CD4-positive, CD25-positive, alpha-beta regulatory T cell (primary cell): ENCODE measurements at regions not wholly inside any gene's neighbourhood (a gene's known extent, or its start where the extent isn't known, plus 50 kb on each side); places are given as distances from the start of the nearest gene placed in this dataset.

Experiments used
- ATAC-seq, 2 donors: fragments of 150-1000 bp; cut with Tn5 transposase; one replicate each; pipeline ENCODE4 v1.10.0; 2021; ENCODE audit warnings: low read depth in 2 of 2, moderate number of reproducible peaks in 2 of 2, moderate library complexity in 1 of 2
- DNase-seq, 3 donors: peaks; one replicate each; pipeline versions ENCODE4 v3.0.0 to v3.0.0-alpha.2; 2012 to 2022; ENCODE audit warnings: mixed read lengths in 1 of 3
- H3K27ac ChIP-seq: one replicate; pipeline ENCODE4 v1.7.0; 2013; ENCODE audit warnings: mild to moderate bottlenecking, low read length; ENCODE audit not compliant: insufficient read depth, poor library complexity, severe bottlenecking
- H3K27me3 ChIP-seq: one replicate; pipeline ENCODE4 v1.7.0; 2013; ENCODE audit warnings: low read length; ENCODE audit not compliant: control insufficient read depth, insufficient read depth
- H3K36me3 ChIP-seq: one replicate; pipeline ENCODE4 v1.7.0; 2013; ENCODE audit warnings: mild to moderate bottlenecking, low read length, moderate library complexity; ENCODE audit not compliant: control insufficient read depth, insufficient read depth
- H3K4me1 ChIP-seq: 2 replicates; pipeline ENCODE4 v1.7.0; 2013; ENCODE audit warnings: mild to moderate bottlenecking, low read length; ENCODE audit not compliant: insufficient read depth, control insufficient read depth, poor library complexity, severe bottlenecking
- H3K4me3 ChIP-seq: one replicate; pipeline ENCODE4 v1.7.0; 2013; ENCODE audit warnings: low read depth, mild to moderate bottlenecking, low read length, moderate library complexity
- H3K9me3 ChIP-seq, 2 experiments: 1 replicate in 1 of 2; 2 replicates in 1 of 2; pipeline ENCODE4 v1.7.0; 2013; ENCODE audit warnings: low read length in 2 of 2, mild to moderate bottlenecking in 1 of 2, moderate library complexity in 1 of 2; ENCODE audit not compliant: control insufficient read depth in 2 of 2
- H3K27ac Mint-ChIP-seq, 3 donors: one replicate each; pipeline ENCODE4 v1.8.0; 2020 to 2022; ENCODE audit warnings: mild to moderate bottlenecking in 3 of 3, mixed read lengths in 3 of 3, moderate library complexity in 2 of 3
- H3K27me3 Mint-ChIP-seq: one replicate; pipeline ENCODE4 v1.8.0; 2022; ENCODE audit warnings: mild to moderate bottlenecking, mixed read lengths
- H3K36me3 Mint-ChIP-seq: one replicate; pipeline ENCODE4 v1.8.0; 2020; ENCODE audit warnings: mixed read lengths
- H3K4me1 Mint-ChIP-seq, 4 donors: one replicate each; pipeline ENCODE4 v1.8.0; 2020 to 2022; ENCODE audit warnings: mixed read lengths in 4 of 4, mild to moderate bottlenecking in 1 of 4
- H3K4me3 Mint-ChIP-seq, 4 donors: one replicate each; pipeline ENCODE4 v1.8.0; 2020 to 2022; ENCODE audit warnings: mild to moderate bottlenecking in 4 of 4, mixed read lengths in 4 of 4, moderate library complexity in 3 of 4
- H3K9me3 Mint-ChIP-seq, 7 donors: one replicate each; pipeline ENCODE4 v1.8.0; 2020 to 2022; ENCODE audit warnings: mixed read lengths in 7 of 7, mild to moderate bottlenecking in 3 of 7, moderate library complexity in 2 of 7

GRCh38 chr15:31215490-31216214 is 111.0 kb upstream of the KLF13 start:
- Histone ChIP-seq H3K4me1 (peaks cover 24% of the 10 kb centered on the region), H3K27ac (peak overlapping the region; percentile 74), H3K9me3 (no peaks in the 10 kb centered on the region), H3K36me3 (no peaks in the 10 kb centered on the region), H3K27me3 (no peaks in the 10 kb centered on the region), H3K4me3 (no peak overlapping the region)
- peak overlapping the region in 2 of 3 donors; percentile 90 to 94 for H3K27ac Mint-ChIP-seq
- H3K4me3 Mint-ChIP-seq, result peak overlapping the region; percentile 69 to 86 (median 77)
- no peaks in the 10 kb centered on the region for H3K36me3 Mint-ChIP-seq
- DNase-seq (peak; percentile 65 to 90 (median 72)), ATAC-seq (peak; percentile 76 to 81)
- H3K27me3 Mint-ChIP-seq, result peaks cover 4% of the 10 kb centered on the region
- no peaks in the 10 kb centered on the region for H3K9me3 Mint-ChIP-seq
- peaks cover 5 to 51% (median 18%) of the 10 kb centered on the region in 4 donors for H3K4me1 Mint-ChIP-seq

GRCh38 chr15:31216215-31216911 is 110.3 kb upstream of the KLF13 start:
- no peaks in the 10 kb centered on the region for H3K36me3 ChIP-seq
- H3K4me1 ChIP-seq, result peaks cover 24% of the 10 kb centered on the region
- ATAC-seq, result peak; percentile 19 to 24
- H3K9me3 ChIP-seq, result no peaks in the 10 kb centered on the region
- no peaks in the 10 kb centered on the region for H3K27me3 ChIP-seq
- H3K4me1 Mint-ChIP-seq, result peaks cover 5 to 53% (median 19%) of the 10 kb centered on the region in 4 donors
- peaks cover 4% of the 10 kb centered on the region for H3K27me3 Mint-ChIP-seq
- H3K27ac Mint-ChIP-seq, result peak overlapping the region; percentile 73 to 94 (median 84)
- H3K4me3 Mint-ChIP-seq, result peak overlapping the region; percentile 80 to 88 (median 82)
- peak; percentile 37 to 84 (median 38) for DNase-seq
- H3K4me3 ChIP-seq, result no peak overlapping the region
- H3K9me3 Mint-ChIP-seq, result no peaks in the 10 kb centered on the region
- peak overlapping the region; percentile 74 for H3K27ac ChIP-seq
- H3K36me3 Mint-ChIP-seq, result no peaks in the 10 kb centered on the region

- peak overlapping the region; percentile 80 to 88 (median 82) for H3K4me3 Mint-ChIP-seq
- peak overlapping the region; percentile 74 for H3K27ac ChIP-seq
These were observed 109.6 kb upstream of the KLF13 start for GRCh38 chr15:31217067-31217466.

DNA sequence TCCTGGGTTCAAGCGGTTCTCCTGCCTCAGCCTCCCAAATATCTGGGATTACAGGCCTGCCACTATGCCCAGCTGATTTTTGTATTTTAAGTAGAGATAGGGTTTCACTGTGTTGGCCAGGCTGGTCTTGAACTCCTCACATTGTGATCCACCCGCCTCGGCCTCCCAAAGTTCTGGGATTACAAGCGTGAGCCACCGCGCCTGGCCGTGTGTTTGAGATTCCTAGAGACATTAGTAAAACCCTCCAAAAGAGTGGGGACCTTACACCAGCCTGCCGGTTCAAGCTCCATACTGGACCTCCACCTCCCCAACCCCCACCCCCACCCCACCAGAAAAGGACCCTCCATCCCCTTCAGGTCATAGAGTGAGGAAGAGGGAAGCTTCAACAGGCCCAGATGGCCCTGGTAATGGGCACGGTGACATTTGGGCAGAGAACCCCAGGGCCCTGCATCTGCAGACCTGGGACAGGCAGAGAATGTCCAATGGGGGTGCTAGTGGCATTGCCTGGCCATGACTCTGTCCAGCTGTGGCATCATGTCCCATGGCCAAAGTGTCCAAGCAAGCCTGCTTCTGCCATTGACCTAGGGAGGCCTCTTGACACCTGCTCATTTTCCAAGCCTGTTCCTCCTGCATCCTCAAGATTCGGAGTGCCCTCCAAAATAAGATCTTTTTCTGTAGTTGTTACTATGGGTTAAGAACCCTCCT is 108.9 kb upstream of the KLF13 start:
- Histone ChIP-seq H3K4me1 (peaks cover 25% of the 10 kb centered on the region), H3K9me3 (no peaks in the 10 kb centered on the region)
- peak overlapping the region in 3 of 4 donors; percentile 55 to 82 (median 81) for H3K4me3 Mint-ChIP-seq

More at GRCh38 chr15:31217067-31217466, 109.6 kb upstream of the KLF13 start:
- DNase-seq (no peak), ATAC-seq (no peak)
- H3K36me3 Mint-ChIP-seq, result no peaks in the 10 kb centered on the region
- Histone ChIP-seq H3K36me3 (no peaks in the 10 kb centered on the region), H3K9me3 (no peaks in the 10 kb centered on the region), H3K4me1 (peaks cover 24% of the 10 kb centered on the region), H3K27me3 (no peaks in the 10 kb centered on the region), H3K4me3 (no peak overlapping the region)
- H3K27ac Mint-ChIP-seq, result peak overlapping the region; percentile 73 to 94 (median 84)
- peaks cover 4% of the 10 kb centered on the region for H3K27me3 Mint-ChIP-seq
- H3K9me3 Mint-ChIP-seq, result no peaks in the 10 kb centered on the region
- H3K4me1 Mint-ChIP-seq, result peaks cover 5 to 55% (median 18%) of the 10 kb centered on the region in 4 donors

DNA sequence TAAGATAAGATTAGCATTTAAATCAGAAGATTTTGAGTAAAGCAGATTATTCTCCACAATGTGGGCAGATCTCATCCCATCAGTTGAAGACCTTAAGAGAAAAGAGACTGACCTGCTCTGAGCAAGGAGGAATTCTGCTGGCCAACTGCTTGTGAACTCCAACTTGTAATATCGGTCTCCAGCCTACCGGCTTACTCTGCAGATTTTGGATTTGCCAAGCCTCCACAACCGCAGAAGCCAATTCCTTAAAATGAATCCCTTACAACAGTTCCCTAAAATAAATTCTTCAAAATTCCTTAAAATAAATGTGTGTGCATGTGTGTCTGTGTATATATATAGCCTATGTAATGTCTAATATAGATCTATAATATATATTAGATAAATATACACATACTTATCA is 107.4 kb upstream of the KLF13 start:
- Mint-ChIP-seq H3K27ac (peak overlapping the region; percentile 59 to 85 (median 68)), H3K9me3 (no peaks in the 10 kb centered on the region), H3K4me3 (no peak overlapping the region), H3K36me3 (no peaks in the 10 kb centered on the region), H3K4me1 (peaks cover 5 to 65% (median 27%) of the 10 kb centered on the region in 4 donors), H3K27me3 (peaks cover 9% of the 10 kb centered on the region)
- ATAC-seq, result no peak
- no peak for DNase-seq
- Histone ChIP-seq H3K9me3 (no peaks in the 10 kb centered on the region), H3K4me1 (peaks cover 28% of the 10 kb centered on the region), H3K27ac (no peak overlapping the region), H3K36me3 (no peaks in the 10 kb centered on the region), H3K27me3 (no peaks in the 10 kb centered on the region), H3K4me3 (no peak overlapping the region)

More for the DNA sequence above, 108.9 kb upstream of the KLF13 start:
- Mint-ChIP-seq H3K36me3 (no peaks in the 10 kb centered on the region), H3K27ac (peak overlapping the region; percentile 68 to 85 (median 78)), H3K9me3 (no peaks in the 10 kb centered on the region), H3K27me3 (peaks cover 4% of the 10 kb centered on the region), H3K4me1 (peaks cover 5 to 61% (median 22%) of the 10 kb centered on the region in 4 donors)
- H3K36me3 ChIP-seq, result no peaks in the 10 kb centered on the region
- H3K27ac ChIP-seq, result no peak overlapping the region
- H3K4me3 ChIP-seq, result no peak overlapping the region
- no peaks in the 10 kb centered on the region for H3K27me3 ChIP-seq
- DNase-seq, result no peak
- no peak for ATAC-seq

DNA sequence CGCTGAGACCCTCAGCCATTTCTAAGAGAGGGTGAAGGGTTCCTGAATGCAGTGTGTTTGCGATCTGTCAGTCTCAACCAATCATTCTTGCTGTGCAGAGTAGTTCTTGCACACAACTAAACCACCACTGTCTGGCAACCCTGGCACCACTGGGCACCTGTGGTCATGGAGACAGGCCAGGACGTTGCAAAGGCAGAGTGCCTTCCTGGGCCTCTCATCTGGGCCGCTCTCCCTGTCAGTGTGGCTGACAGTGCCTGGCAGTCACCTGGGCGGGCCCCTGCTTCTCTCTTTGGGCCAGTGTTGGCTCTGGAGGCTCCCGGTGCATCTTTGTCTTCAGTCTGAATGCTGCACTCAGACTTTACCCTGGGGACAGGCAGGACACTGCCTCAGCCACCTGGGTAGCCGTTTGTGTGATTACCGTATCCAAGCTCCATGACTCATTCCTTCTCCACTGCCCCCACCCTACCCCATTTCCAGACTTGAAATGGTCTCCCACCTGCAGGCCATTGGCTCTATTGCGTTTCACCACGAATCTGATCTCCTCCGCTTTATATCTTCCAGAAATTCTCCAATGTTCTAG is 104.6 kb upstream of the KLF13 start:
- no peak for ATAC-seq
- H3K9me3 ChIP-seq, result no peaks in the 10 kb centered on the region
- Mint-ChIP-seq H3K4me3 (no peak overlapping the region), H3K27me3 (peaks cover 9% of the 10 kb centered on the region), H3K9me3 (no peaks in the 10 kb centered on the region), H3K4me1 (peaks cover 5 to 51% (median 27%) of the 10 kb centered on the region in 4 donors), H3K36me3 (no peaks in the 10 kb centered on the region), H3K27ac (peak overlapping the region in 2 of 3 donors; percentile 59 to 79)
- H3K27ac ChIP-seq, result no peak overlapping the region
- H3K4me3 ChIP-seq, result no peak overlapping the region
- peaks cover 5% of the 10 kb centered on the region for H3K4me1 ChIP-seq
- H3K27me3 ChIP-seq, result no peaks in the 10 kb centered on the region
- DNase-seq, result no peak
- no peaks in the 10 kb centered on the region for H3K36me3 ChIP-seq

DNA sequence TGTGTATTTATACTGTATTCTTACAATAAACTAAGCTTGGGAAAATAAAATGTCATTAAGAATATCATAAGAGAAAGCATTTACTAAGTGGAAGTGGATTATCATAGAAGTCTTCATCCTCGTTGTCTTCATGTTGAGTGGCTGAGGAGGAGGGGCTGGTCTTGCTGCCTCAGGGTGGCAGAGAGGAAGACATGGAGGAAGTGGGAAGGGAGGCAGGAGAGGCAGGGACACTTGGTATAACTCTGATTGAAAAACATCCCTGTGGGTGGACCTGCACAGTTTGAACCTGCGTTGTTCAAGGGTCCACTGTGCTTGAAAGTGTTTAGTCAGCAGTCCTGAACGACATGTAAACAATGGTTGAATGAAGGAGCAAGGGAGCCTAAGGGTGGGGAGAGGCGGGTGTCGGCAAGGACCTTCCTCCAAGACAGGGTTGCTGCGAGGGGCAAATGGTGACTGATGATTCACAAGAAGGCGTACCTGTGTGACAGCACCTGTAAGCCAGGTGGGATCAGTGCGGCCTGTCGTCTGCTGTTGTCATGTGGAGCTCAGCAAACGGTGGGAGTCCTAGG is 103.8 kb upstream of the KLF13 start:
- Mint-ChIP-seq H3K4me1 (peaks cover 5 to 45% (median 26%) of the 10 kb centered on the region in 4 donors), H3K9me3 (no peaks in the 10 kb centered on the region), H3K4me3 (peak overlapping the region in 1 of 4 donors; percentile 42), H3K36me3 (no peaks in the 10 kb centered on the region), H3K27ac (peak overlapping the region in 2 of 3 donors; percentile 8 to 79), H3K27me3 (peaks cover 9% of the 10 kb centered on the region)
- Histone ChIP-seq H3K4me1 (peaks cover 5% of the 10 kb centered on the region), H3K27ac (no peak overlapping the region), H3K4me3 (no peak overlapping the region), H3K27me3 (no peaks in the 10 kb centered on the region), H3K9me3 (no peaks in the 10 kb centered on the region), H3K36me3 (no peaks in the 10 kb centered on the region)
- DNase-seq (no peak), ATAC-seq (no peak)
